Liver (tissue), 3 donors: ENCODE measurements at regions not wholly inside any gene's neighbourhood (a gene's known extent, or its start where the extent isn't known, plus 50 kb on each side); places are given as distances from the start of the nearest gene placed in this dataset.

Experiments used
- EGR1 ChIP-seq, 2 donors: IDR thresholded peaks; 2 replicates each; pipeline ENCODE4 v1.6.1; 2016 to 2018; ENCODE audit warnings: antibody characterized with exemption in 2 of 2, low read depth in 2 of 2
- YY1 ChIP-seq: IDR thresholded peaks from 2 replicates; pipeline ENCODE4 v1.6.1; 2016; ENCODE audit warnings: antibody characterized with exemption, mild to moderate bottlenecking
- TF ChIP-seq, protein P1 (sequence below): fragments of 150-350 bp; IDR thresholded peaks from 2 replicates; pipeline ENCODE4 v1.5.1; 2017; ENCODE audit warnings: improper control_type of control experiment, low read depth, low read length; ENCODE audit not compliant: missing input control
- donor health status: healthy.
- donor health status: healthy.

DNA sequence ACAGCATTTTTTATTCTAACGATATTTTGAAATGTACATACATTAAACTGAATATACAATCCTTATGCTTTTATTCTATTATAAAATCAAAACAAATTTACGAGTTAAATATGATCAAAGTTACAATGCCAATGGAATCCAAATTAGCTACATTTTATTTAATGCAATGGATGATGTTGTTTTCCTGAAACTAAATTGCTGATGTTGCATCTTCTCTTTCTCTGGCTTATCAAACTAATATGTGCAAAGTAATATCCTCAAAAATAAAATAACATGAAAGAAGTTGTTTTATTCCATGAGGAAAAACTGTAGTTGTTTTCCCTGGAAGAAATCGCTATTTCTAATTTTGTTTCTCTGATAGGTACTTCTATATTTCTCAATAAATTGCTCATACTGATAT is 106.8 kb downstream of the ASB9 start:
- TF ChIP-seq, protein P1, sequence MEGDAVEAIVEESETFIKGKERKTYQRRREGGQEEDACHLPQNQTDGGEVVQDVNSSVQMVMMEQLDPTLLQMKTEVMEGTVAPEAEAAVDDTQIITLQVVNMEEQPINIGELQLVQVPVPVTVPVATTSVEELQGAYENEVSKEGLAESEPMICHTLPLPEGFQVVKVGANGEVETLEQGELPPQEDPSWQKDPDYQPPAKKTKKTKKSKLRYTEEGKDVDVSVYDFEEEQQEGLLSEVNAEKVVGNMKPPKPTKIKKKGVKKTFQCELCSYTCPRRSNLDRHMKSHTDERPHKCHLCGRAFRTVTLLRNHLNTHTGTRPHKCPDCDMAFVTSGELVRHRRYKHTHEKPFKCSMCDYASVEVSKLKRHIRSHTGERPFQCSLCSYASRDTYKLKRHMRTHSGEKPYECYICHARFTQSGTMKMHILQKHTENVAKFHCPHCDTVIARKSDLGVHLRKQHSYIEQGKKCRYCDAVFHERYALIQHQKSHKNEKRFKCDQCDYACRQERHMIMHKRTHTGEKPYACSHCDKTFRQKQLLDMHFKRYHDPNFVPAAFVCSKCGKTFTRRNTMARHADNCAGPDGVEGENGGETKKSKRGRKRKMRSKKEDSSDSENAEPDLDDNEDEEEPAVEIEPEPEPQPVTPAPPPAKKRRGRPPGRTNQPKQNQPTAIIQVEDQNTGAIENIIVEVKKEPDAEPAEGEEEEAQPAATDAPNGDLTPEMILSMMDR, result no peak
- no peak for TF ChIP-seq EGR1 (IDR thresholded peaks at IDR 0.05; ENCODE audit: low read depth in 2 of 2)
- no peak for TF ChIP-seq YY1
